Endothelial cell of umbilical vein (primary cell): ENCODE measurements at regions not wholly inside any gene's neighbourhood (a gene's known extent, or its start where the extent isn't known, plus 50 kb on each side); places are given as distances from the start of the nearest gene placed in this dataset.

Experiments used
- BruUV-seq: library from RNA; stranded (reverse); fragments of 400-500 nt; replicated peaks from 2 replicates; lab custom pipeline; 2021; lab: Mats Ljungman, UMichigan
- CTCF ChIA-PET: fragments of 300-600, 350-600 bp; sonication (Branson Sonifier 250); formaldehyde crosslinking; loops from one replicate; lab custom pipeline; 2021; ENCODE audit warnings: antibody characterized with exemption, inconsistent platforms; lab: Charles Lee
- POLR2A ChIA-PET: fragments of 300-600, 350-600 bp; sonication (Branson Sonifier 250); formaldehyde crosslinking; loops from one replicate; lab custom pipeline; 2021; ENCODE audit warnings: antibody characterized with exemption, inconsistent platforms; lab: Charles Lee
- DNase-seq: peaks from one replicate; pipeline ENCODE4 v3.0.0-alpha.2; 2011; ENCODE audit warnings: low read depth, low spot score
- FAIRE-seq: peaks from 2 replicates; lab custom pipeline; 2011; peaks lifted over from hg19 to GRCh38; lab: Jason Lieb, UNC
- H2AFZ ChIP-seq: 2 replicates; pipeline ENCODE4 v1.6.0; 2012; ENCODE audit warnings: low read depth, low read length, control low read depth, inconsistent platforms
- H3K27ac ChIP-seq: 2 replicates; pipeline ENCODE4 v1.5.1; 2011; ENCODE audit warnings: low read depth, mild to moderate bottlenecking, control low read depth, low read length, moderate library complexity; ENCODE audit not compliant: insufficient read depth
- H3K27me3 ChIP-seq, 2 experiments: 2 replicates each; pipeline versions ENCODE4 v1.6.0 to v1.6.1; 2011; ENCODE audit warnings: low read length in 2 of 2, mixed read lengths in 1 of 2; ENCODE audit not compliant: control insufficient read depth in 2 of 2, insufficient read depth in 2 of 2
- H3K36me3 ChIP-seq, 2 experiments: 2 replicates in 1 of 2; 3 replicates in 1 of 2; pipeline ENCODE4 v1.5.1; 2011; ENCODE audit warnings: low read length in 2 of 2, mild to moderate bottlenecking in 1 of 2, moderate library complexity in 1 of 2; ENCODE audit not compliant: control insufficient read depth in 2 of 2, insufficient read depth in 2 of 2; ENCODE audit errors: extremely low read depth in 1 of 2
- H3K4me1 ChIP-seq: 3 replicates; pipeline ENCODE4 v1.5.1; 2011; ENCODE audit warnings: mild to moderate bottlenecking, low read length; ENCODE audit not compliant: control insufficient read depth, insufficient read depth; ENCODE audit errors: extremely low read depth
- H3K4me2 ChIP-seq: 2 replicates; pipeline ENCODE4 v1.6.1; 2011; ENCODE audit warnings: low read length, control low read depth, mixed read lengths; ENCODE audit not compliant: insufficient read depth
- H3K4me3 ChIP-seq, 3 experiments: fragments of 200-600 bp in 1 of 3; sonication (generic), shearing (Covaris generic) in 1 of 3; replicated peaks in 1 of 3; 2 replicates each; pipeline ENCODE4 v1.5.1; 2011 to 2016; ENCODE audit warnings: control low read depth in 3 of 3, low read length in 3 of 3, mild to moderate bottlenecking in 2 of 3, inconsistent platforms in 1 of 3, low read depth in 1 of 3, moderate library complexity in 1 of 3; ENCODE audit not compliant: insufficient read depth in 1 of 3
- H3K79me2 ChIP-seq: 2 replicates; pipeline ENCODE4 v1.6.0; 2012; ENCODE audit warnings: low read length, inconsistent platforms; ENCODE audit not compliant: control insufficient read depth, insufficient read depth
- H3K9ac ChIP-seq: replicated peaks from 2 replicates; pipeline ENCODE3; 2011; ENCODE audit warnings: low read length, control low read depth; ENCODE audit not compliant: insufficient read depth; ENCODE audit errors: extremely low read depth
- H3K9me1 ChIP-seq: replicated peaks from 3 replicates; pipeline ENCODE4 v1.6.0; 2011; ENCODE audit warnings: mild to moderate bottlenecking, low read length; ENCODE audit not compliant: control insufficient read depth, insufficient read depth; ENCODE audit errors: extremely low read depth
- H3K9me3 ChIP-seq: replicated peaks from 2 replicates; pipeline ENCODE4 v1.5.1; 2012; ENCODE audit warnings: low read length, inconsistent platforms; ENCODE audit not compliant: control insufficient read depth, insufficient read depth
- H4K20me1 ChIP-seq: replicated peaks from 2 replicates; pipeline ENCODE3; 2011; ENCODE audit warnings: mild to moderate bottlenecking, low read length; ENCODE audit not compliant: control insufficient read depth, insufficient read depth; ENCODE audit errors: extremely low read depth
- EZH2 ChIP-seq: IDR thresholded peaks from 2 replicates; pipeline ENCODE4 v1.6.1; 2012; ENCODE audit warnings: borderline replicate concordance, low read depth, mild to moderate bottlenecking, moderate library complexity, low read length, inconsistent platforms; ENCODE audit not compliant: severe bottlenecking
- FOS ChIP-seq: IDR thresholded peaks from 2 replicates; pipeline ENCODE4 v1.6.1; 2011; ENCODE audit warnings: mild to moderate bottlenecking, low read length, moderate library complexity, borderline replicate concordance; ENCODE audit not compliant: insufficient read depth
- GATA2 ChIP-seq: IDR thresholded peaks from 2 replicates; pipeline ENCODE4 v1.7.0; 2011; ENCODE audit warnings: low read depth, mild to moderate bottlenecking, moderate library complexity, mixed read lengths, low read length; ENCODE audit not compliant: insufficient read length, insufficient read depth
- JUN ChIP-seq: IDR thresholded peaks from 2 replicates; pipeline ENCODE4 v1.6.1; 2011; ENCODE audit warnings: borderline replicate concordance, low read depth; ENCODE audit not compliant: insufficient read length, insufficient read depth
- MYC ChIP-seq: IDR thresholded peaks from one replicate; pipeline ENCODE4 v1.6.1; 2011; ENCODE audit warnings: mild to moderate bottlenecking, low read depth, low read length
- POLR2A ChIP-seq: IDR thresholded peaks from 2 replicates; pipeline ENCODE4 v1.6.1; 2012; ENCODE audit warnings: low read depth, mild to moderate bottlenecking, control low read depth, low read length
- POLR2AphosphoS5 ChIP-seq: IDR thresholded peaks from 2 replicates; pipeline ENCODE4 v1.6.1; 2012; ENCODE audit warnings: low read depth, mild to moderate bottlenecking, control low read depth, low read length, moderate library complexity; ENCODE audit not compliant: insufficient read depth
- dilution Hi-C: fragments of 300-500 bp; cut with MboI; formaldehyde crosslinking; loops from one replicate; pipeline ENCODE4 v1.15.0; 2019; ENCODE audit warnings: low sequenced_read_pairs; ENCODE audit not compliant: extremely low pct_ligation_motif_present
- intact Hi-C: fragments of 100-400 bp; cut with micrococcal nuclease; formaldehyde crosslinking; loops from one replicate; pipeline ENCODE4 v1.10.0; 2022
- TF ChIP-seq, protein P1 (sequence below): IDR thresholded peaks from 2 replicates; pipeline ENCODE4 v1.6.1; 2011; ENCODE audit not compliant: insufficient read depth, insufficient read length
- TF ChIP-seq, protein P2 (sequence below), 2 donors: IDR thresholded peaks; 1 replicate in 1 of 2; 2 replicates in 1 of 2; pipeline ENCODE4 v1.5.1; 2011; ENCODE audit warnings: low read length in 2 of 2, mild to moderate bottlenecking in 2 of 2, moderate library complexity in 2 of 2, control low read depth in 1 of 2, inconsistent platforms in 1 of 2, low read depth in 1 of 2; ENCODE audit not compliant: insufficient read depth in 1 of 2; ENCODE audit errors: extremely low read depth in 1 of 2

GRCh38 chr16:14324581-14324980 is 253.5 kb downstream of the MRTFB start:
- FAIRE-seq = peak; percentile 66

DNA sequence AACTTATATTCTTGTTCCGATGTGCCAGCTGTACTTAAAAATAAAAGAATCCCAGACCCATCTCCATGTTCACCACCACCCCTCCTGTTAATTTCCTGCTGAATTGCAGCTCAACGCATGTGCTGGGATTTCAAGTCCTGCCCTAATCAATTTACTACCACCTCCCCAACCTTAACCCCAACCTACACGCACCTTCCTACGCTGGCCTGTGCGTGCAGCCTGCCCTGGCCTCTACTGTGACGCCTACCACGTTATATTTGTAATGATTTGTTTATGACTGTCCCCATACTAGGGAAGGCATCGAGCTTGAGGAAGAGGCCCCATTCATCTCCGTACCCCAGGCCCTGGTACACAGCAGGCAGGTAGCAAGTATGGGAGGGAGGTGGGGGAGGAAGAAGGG is 251.1 kb downstream of the MRTFB start:
- DNase-seq = no peak
- H3K27me3 ChIP-seq = no peaks in the 10 kb centered on the region
- H3K9me3 ChIP-seq = no peaks in the 10 kb centered on the region
- POLR2A ChIA-PET = no interaction called here
- no peaks in the 10 kb centered on the region for H3K79me2 ChIP-seq
- H3K4me1 ChIP-seq = no peaks in the 10 kb centered on the region
- CTCF ChIA-PET = no interaction called here
- H3K9ac ChIP-seq = no peak overlapping the region
- no peak overlapping the region for H3K27ac ChIP-seq
- H3K36me3 ChIP-seq = no peaks in the 10 kb centered on the region
- H3K9me1 ChIP-seq = no peaks in the 10 kb centered on the region
- no TSS peak for BruUV-seq
- TF ChIP-seq, protein P1, sequence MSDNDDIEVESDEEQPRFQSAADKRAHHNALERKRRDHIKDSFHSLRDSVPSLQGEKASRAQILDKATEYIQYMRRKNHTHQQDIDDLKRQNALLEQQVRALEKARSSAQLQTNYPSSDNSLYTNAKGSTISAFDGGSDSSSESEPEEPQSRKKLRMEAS = no peak
- no peak for TF ChIP-seq GATA2
- TF ChIP-seq POLR2AphosphoS5 = no peak
- no peak for TF ChIP-seq FOS
- no peak for TF ChIP-seq POLR2A
- TF ChIP-seq JUN = no peak
- TF ChIP-seq MYC = no peak
- dilution Hi-C loops = no loop called here
- no peak overlapping the region for H3K4me3 ChIP-seq
- H3K4me2 ChIP-seq = no peak overlapping the region
- H2AFZ ChIP-seq = no peak overlapping the region
- no peaks in the 10 kb centered on the region for H4K20me1 ChIP-seq
- no peak for FAIRE-seq
- intact Hi-C loops = no loop called here

More at GRCh38 chr16:14324581-14324980, 253.5 kb downstream of the MRTFB start:
- Histone ChIP-seq H3K4me3 (no peak overlapping the region), H2AFZ (no peak overlapping the region), H3K9ac (no peak overlapping the region), H4K20me1 (no peaks in the 10 kb centered on the region), H3K27ac (no peak overlapping the region), H3K27me3 (no peaks in the 10 kb centered on the region), H3K9me1 (no peaks in the 10 kb centered on the region), H3K36me3 (peaks cover 0 to 2% of the 10 kb centered on the region in 2 experiments), H3K9me3 (no peaks in the 10 kb centered on the region), H3K4me1 (no peaks in the 10 kb centered on the region), H3K4me2 (no peak overlapping the region), H3K79me2 (no peaks in the 10 kb centered on the region)
- dilution Hi-C loops (no loop called here), intact Hi-C loops (no loop called here)
- BruUV-seq = no TSS peak
- ChIA-PET POLR2A (no interaction called here), CTCF (interaction anchor here (1.3 to 1.4 kb wide), 2 partner anchors 11 to 401 kb away, joined by 3 read pairs; no protein-coding TSS in a partner anchor)
- TF ChIP-seq, protein P2, sequence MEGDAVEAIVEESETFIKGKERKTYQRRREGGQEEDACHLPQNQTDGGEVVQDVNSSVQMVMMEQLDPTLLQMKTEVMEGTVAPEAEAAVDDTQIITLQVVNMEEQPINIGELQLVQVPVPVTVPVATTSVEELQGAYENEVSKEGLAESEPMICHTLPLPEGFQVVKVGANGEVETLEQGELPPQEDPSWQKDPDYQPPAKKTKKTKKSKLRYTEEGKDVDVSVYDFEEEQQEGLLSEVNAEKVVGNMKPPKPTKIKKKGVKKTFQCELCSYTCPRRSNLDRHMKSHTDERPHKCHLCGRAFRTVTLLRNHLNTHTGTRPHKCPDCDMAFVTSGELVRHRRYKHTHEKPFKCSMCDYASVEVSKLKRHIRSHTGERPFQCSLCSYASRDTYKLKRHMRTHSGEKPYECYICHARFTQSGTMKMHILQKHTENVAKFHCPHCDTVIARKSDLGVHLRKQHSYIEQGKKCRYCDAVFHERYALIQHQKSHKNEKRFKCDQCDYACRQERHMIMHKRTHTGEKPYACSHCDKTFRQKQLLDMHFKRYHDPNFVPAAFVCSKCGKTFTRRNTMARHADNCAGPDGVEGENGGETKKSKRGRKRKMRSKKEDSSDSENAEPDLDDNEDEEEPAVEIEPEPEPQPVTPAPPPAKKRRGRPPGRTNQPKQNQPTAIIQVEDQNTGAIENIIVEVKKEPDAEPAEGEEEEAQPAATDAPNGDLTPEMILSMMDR (IDR thresholded peaks at IDR 0.05; ENCODE audit: extremely low read depth in 1 of 2, insufficient read depth in 1 of 2, low read depth in 1 of 2, low read length in 2 of 2) = no peak
- TF ChIP-seq EZH2 = no peak
- no peak for TF ChIP-seq GATA2
- no peak for TF ChIP-seq JUN
- TF ChIP-seq FOS = no peak
- TF ChIP-seq MYC = no peak
- no peak for TF ChIP-seq POLR2A
- peak; percentile 40 for DNase-seq
